ENCODE measurements at regions not wholly inside any gene's neighbourhood (a gene's known extent, or its start where the extent isn't known, plus 50 kb on each side); places are given as distances from the start of the nearest gene placed in this dataset.

GRCh38 chr2:157152362-157152761 is 105.1 kb upstream of the GALNT5 start:
- no peaks in the 10 kb centered on the region for H3K9me3 ChIP-seq (ENCODE audit: control insufficient read depth in 2 of 3, low read length in 3 of 3)
- ATAC-seq, result no peak
- Mint-ChIP-seq H3K9me3 (peaks cover 0 to 8% (median 0%) of the 10 kb centered on the region in 11 donors), H3K27ac (no peak overlapping the region), H3K36me3 (no peaks in the 10 kb centered on the region), H3K4me1 (no peaks in the 10 kb centered on the region), H3K4me3 (no peak overlapping the region), H3K27me3 (peaks cover 0 to 17% (median 14%) of the 10 kb centered on the region in 5 donors)
- H3K4me1 ChIP-seq (ENCODE audit: control insufficient read depth in 2 of 2, insufficient read depth in 2 of 2, low read length in 2 of 2), result no peaks in the 10 kb centered on the region
- DNase-seq, result no peak
- no peaks in the 10 kb centered on the region for H3K27me3 ChIP-seq (ENCODE audit: control insufficient read depth in 2 of 2, insufficient read depth in 2 of 2, low read length in 2 of 2)
- intact Hi-C loops (cut with micrococcal nuclease), result no loop called here
- H3K36me3 ChIP-seq (ENCODE audit: control insufficient read depth in 2 of 3, insufficient read depth in 3 of 3, low read length in 3 of 3), result no peaks in the 10 kb centered on the region
- no peak overlapping the region for H3K27ac ChIP-seq (ENCODE audit: low read depth, low read length)
- H3K4me3 ChIP-seq (ENCODE audit: low read length), result no peak overlapping the region
- POLR2A ChIA-PET, result no interaction called here
- CTCF ChIA-PET, result no interaction called here

- H3K27me3 Mint-ChIP-seq, result peaks cover 0 to 18% (median 15%) of the 10 kb centered on the region in 5 donors
- no peaks in the 10 kb centered on the region for H3K9me3 ChIP-seq (ENCODE audit: control insufficient read depth in 2 of 3, low read length in 3 of 3)
- DNase-seq, result no peak
- no peak for ATAC-seq
- H3K27me3 ChIP-seq (ENCODE audit: control insufficient read depth in 2 of 2, insufficient read depth in 2 of 2, low read length in 2 of 2), result no peaks in the 10 kb centered on the region
- CTCF ChIA-PET, result no interaction called here
- no peaks in the 10 kb centered on the region for H3K36me3 ChIP-seq (ENCODE audit: control insufficient read depth in 2 of 3, insufficient read depth in 3 of 3, low read length in 3 of 3)
- no peak overlapping the region for H3K4me3 Mint-ChIP-seq
- intact Hi-C loops (cut with micrococcal nuclease), result no loop called here
- POLR2A ChIA-PET, result no interaction called here
- no peaks in the 10 kb centered on the region for H3K4me1 Mint-ChIP-seq
- H3K9me3 Mint-ChIP-seq, result peaks cover 0 to 8% (median 0%) of the 10 kb centered on the region in 11 donors
- no peaks in the 10 kb centered on the region for H3K36me3 Mint-ChIP-seq
- no peak overlapping the region for H3K27ac Mint-ChIP-seq
- H3K27ac ChIP-seq (ENCODE audit: low read depth, low read length), result no peak overlapping the region
- H3K4me3 ChIP-seq (ENCODE audit: low read length), result no peak overlapping the region
- H3K4me1 ChIP-seq (ENCODE audit: control insufficient read depth in 2 of 2, insufficient read depth in 2 of 2, low read length in 2 of 2), result no peaks in the 10 kb centered on the region
These were observed 101.5 kb upstream of the GALNT5 start for GRCh38 chr2:157155992-157156391.

GRCh38 chr2:157158111-157158510 is 99.4 kb upstream of the GALNT5 start:
- Mint-ChIP-seq H3K4me3 (no peak overlapping the region), H3K36me3 (no peaks in the 10 kb centered on the region), H3K4me1 (no peaks in the 10 kb centered on the region), H3K9me3 (peaks cover 0 to 8% (median 0%) of the 10 kb centered on the region in 11 donors), H3K27ac (no peak overlapping the region), H3K27me3 (peaks cover 0 to 18% (median 15%) of the 10 kb centered on the region in 5 donors)
- Histone ChIP-seq H3K27me3 (ENCODE audit: control insufficient read depth in 2 of 2, insufficient read depth in 2 of 2, low read length in 2 of 2) (no peaks in the 10 kb centered on the region), H3K9me3 (ENCODE audit: control insufficient read depth in 2 of 3, low read length in 3 of 3) (no peaks in the 10 kb centered on the region), H3K27ac (ENCODE audit: low read depth, low read length) (no peak overlapping the region), H3K4me1 (ENCODE audit: control insufficient read depth in 2 of 2, insufficient read depth in 2 of 2, low read length in 2 of 2) (no peaks in the 10 kb centered on the region), H3K36me3 (ENCODE audit: control insufficient read depth in 2 of 3, insufficient read depth in 3 of 3, low read length in 3 of 3) (no peaks in the 10 kb centered on the region), H3K4me3 (ENCODE audit: low read length) (no peak overlapping the region)
- no peak for ATAC-seq
- ChIA-PET CTCF (no interaction called here), POLR2A (no interaction called here)
- no peak for DNase-seq
- intact Hi-C loops (cut with micrococcal nuclease), result no loop called here

GRCh38 chr2:157159221-157159934 is 98.1 kb upstream of the GALNT5 start:
- Mint-ChIP-seq H3K4me3 (no peak overlapping the region), H3K9me3 (peaks cover 0 to 8% (median 0%) of the 10 kb centered on the region in 11 donors), H3K36me3 (no peaks in the 10 kb centered on the region), H3K4me1 (no peaks in the 10 kb centered on the region), H3K27me3 (peaks cover 0 to 15% (median 10%) of the 10 kb centered on the region in 5 donors), H3K27ac (no peak overlapping the region)
- Histone ChIP-seq H3K27me3 (ENCODE audit: control insufficient read depth in 2 of 2, insufficient read depth in 2 of 2, low read length in 2 of 2) (no peaks in the 10 kb centered on the region), H3K4me1 (ENCODE audit: control insufficient read depth in 2 of 2, insufficient read depth in 2 of 2, low read length in 2 of 2) (no peaks in the 10 kb centered on the region), H3K27ac (ENCODE audit: low read depth, low read length) (no peak overlapping the region), H3K36me3 (ENCODE audit: control insufficient read depth in 2 of 3, insufficient read depth in 3 of 3, low read length in 3 of 3) (no peaks in the 10 kb centered on the region), H3K9me3 (ENCODE audit: control insufficient read depth in 2 of 3, low read length in 3 of 3) (no peaks in the 10 kb centered on the region), H3K4me3 (ENCODE audit: low read length) (no peak overlapping the region)
- ChIA-PET CTCF (no interaction called here), POLR2A (no interaction called here)
- ATAC-seq, result no peak
- DNase-seq, result no peak
- intact Hi-C loops (cut with micrococcal nuclease), result no loop called here

- Histone ChIP-seq H3K27ac (ENCODE audit: low read depth, low read length) (no peak overlapping the region), H3K36me3 (ENCODE audit: control insufficient read depth in 2 of 3, insufficient read depth in 3 of 3, low read length in 3 of 3) (no peaks in the 10 kb centered on the region), H3K27me3 (ENCODE audit: control insufficient read depth in 2 of 2, insufficient read depth in 2 of 2, low read length in 2 of 2) (no peaks in the 10 kb centered on the region), H3K4me1 (ENCODE audit: control insufficient read depth in 2 of 2, insufficient read depth in 2 of 2, low read length in 2 of 2) (no peaks in the 10 kb centered on the region), H3K4me3 (ENCODE audit: low read length) (no peak overlapping the region), H3K9me3 (ENCODE audit: control insufficient read depth in 2 of 3, low read length in 3 of 3) (no peaks in the 10 kb centered on the region)
- Mint-ChIP-seq H3K36me3 (no peaks in the 10 kb centered on the region), H3K4me1 (no peaks in the 10 kb centered on the region), H3K4me3 (no peak overlapping the region), H3K9me3 (peaks cover 0 to 8% (median 0%) of the 10 kb centered on the region in 11 donors), H3K27me3 (peaks cover 0 to 13% (median 6%) of the 10 kb centered on the region in 5 donors), H3K27ac (no peak overlapping the region)
- ChIA-PET CTCF (no interaction called here), POLR2A (no interaction called here)
- no peak for ATAC-seq
- intact Hi-C loops (cut with micrococcal nuclease), result no loop called here
- no peak for DNase-seq
These were observed 97.4 kb upstream of the GALNT5 start for GRCh38 chr2:157160111-157160510.

- Histone ChIP-seq H3K36me3 (ENCODE audit: control insufficient read depth in 2 of 3, insufficient read depth in 3 of 3, low read length in 3 of 3) (no peaks in the 10 kb centered on the region), H3K4me1 (ENCODE audit: control insufficient read depth in 2 of 2, insufficient read depth in 2 of 2, low read length in 2 of 2) (no peaks in the 10 kb centered on the region), H3K27me3 (ENCODE audit: control insufficient read depth in 2 of 2, insufficient read depth in 2 of 2, low read length in 2 of 2) (no peaks in the 10 kb centered on the region), H3K9me3 (ENCODE audit: control insufficient read depth in 2 of 3, low read length in 3 of 3) (no peaks in the 10 kb centered on the region), H3K27ac (ENCODE audit: low read depth, low read length) (no peak overlapping the region), H3K4me3 (ENCODE audit: low read length) (no peak overlapping the region)
- H3K27me3 Mint-ChIP-seq, result peaks cover 4 to 11% (median 6%) of the 10 kb centered on the region in 5 donors
- no peak overlapping the region for H3K27ac Mint-ChIP-seq
- H3K9me3 Mint-ChIP-seq, result peaks cover 0 to 4% (median 0%) of the 10 kb centered on the region in 11 donors
- no peaks in the 10 kb centered on the region for H3K36me3 Mint-ChIP-seq
- no peak for ATAC-seq
- POLR2A ChIA-PET, result no interaction called here
- H3K4me3 Mint-ChIP-seq, result no peak overlapping the region
- CTCF ChIA-PET, result no interaction called here
- peaks cover 0 to 2% (median 0%) of the 10 kb centered on the region in 7 donors for H3K4me1 Mint-ChIP-seq
- no peak for DNase-seq
- intact Hi-C loops (cut with micrococcal nuclease), result no loop called here
These were observed 93.1 kb upstream of the GALNT5 start for GRCh38 chr2:157164370-157164769.

- Mint-ChIP-seq H3K27me3 (peaks cover 5 to 11% (median 6%) of the 10 kb centered on the region in 5 donors), H3K4me1 (peaks cover 0 to 2% (median 0%) of the 10 kb centered on the region in 7 donors), H3K9me3 (peaks cover 0 to 4% (median 0%) of the 10 kb centered on the region in 11 donors), H3K27ac (no peak overlapping the region), H3K36me3 (no peaks in the 10 kb centered on the region), H3K4me3 (no peak overlapping the region)
- Histone ChIP-seq H3K4me3 (ENCODE audit: low read length) (no peak overlapping the region), H3K36me3 (ENCODE audit: control insufficient read depth in 2 of 3, insufficient read depth in 3 of 3, low read length in 3 of 3) (no peaks in the 10 kb centered on the region), H3K27me3 (ENCODE audit: control insufficient read depth in 2 of 2, insufficient read depth in 2 of 2, low read length in 2 of 2) (no peaks in the 10 kb centered on the region), H3K9me3 (ENCODE audit: control insufficient read depth in 2 of 3, low read length in 3 of 3) (no peaks in the 10 kb centered on the region), H3K27ac (ENCODE audit: low read depth, low read length) (no peak overlapping the region), H3K4me1 (ENCODE audit: control insufficient read depth in 2 of 2, insufficient read depth in 2 of 2, low read length in 2 of 2) (no peaks in the 10 kb centered on the region)
- DNase-seq, result no peak
- ATAC-seq, result no peak
- CTCF ChIA-PET, result no interaction called here
- POLR2A ChIA-PET, result no interaction called here
- intact Hi-C loops (cut with micrococcal nuclease), result no loop called here
These were observed 92.6 kb upstream of the GALNT5 start for GRCh38 chr2:157164891-157165290.
